Fibroblast of the conjunctiva (primary cell): ENCODE measurements at regions not wholly inside any gene's neighbourhood (a gene's known extent, or its start where the extent isn't known, plus 50 kb on each side); places are given as distances from the start of the nearest gene placed in this dataset.

Experiments used
- DNase-seq: peaks from one replicate; pipeline ENCODE4 v3.0.0-alpha.2; 2010; ENCODE audit warnings: low read depth

GRCh38 chr9:108489567-108489966, 366.2 kb downstream of the ACTL7B start:
- no peak for DNase-seq

GRCh38 chr9:108486831-108487230, 369.0 kb downstream of the ACTL7B start:
- no peak for DNase-seq

- no peak for DNase-seq
These were observed 371.3 kb downstream of the ACTL7B start for GRCh38 chr9:108484468-108484867.

GRCh38 chr9:108483676-108484075, 372.1 kb downstream of the ACTL7B start:
- no peak for DNase-seq

- DNase-seq = no peak
These were observed 375.7 kb downstream of the ACTL7B start for GRCh38 chr9:108479989-108480652.

GRCh38 chr9:108478431-108479332, 377.1 kb downstream of the ACTL7B start:
- DNase-seq = peak; percentile 64

- peak; percentile 74 for DNase-seq
These were observed 378.2 kb downstream of the ACTL7B start for GRCh38 chr9:108477529-108478006.

GRCh38 chr9:108476574-108476973, 379.2 kb downstream of the ACTL7B start:
- DNase-seq = no peak

- no peak for DNase-seq
These were observed 380.0 kb downstream of the ACTL7B start for GRCh38 chr9:108475813-108476212.

- no peak for DNase-seq
These were observed 381.4 kb downstream of the ACTL7B start for GRCh38 chr9:108474356-108474755.

GRCh38 chr9:108473209-108474112, 382.3 kb downstream of the ACTL7B start:
- DNase-seq = peak; percentile 84

- peak; percentile 65 for DNase-seq
These were observed 386.1 kb downstream of the ACTL7B start for GRCh38 chr9:108469654-108470053.

- no peak for DNase-seq
These were observed 387.4 kb downstream of the ACTL7B start for GRCh38 chr9:108468364-108468763.

GRCh38 chr9:108467653-108468324, 388.0 kb downstream of the ACTL7B start:
- DNase-seq = no peak

GRCh38 chr9:108467161-108467560, 388.6 kb downstream of the ACTL7B start:
- no peak for DNase-seq

GRCh38 chr9:108466304-108466703, 389.5 kb downstream of the ACTL7B start:
- no peak for DNase-seq

GRCh38 chr9:108463932-108464606, 391.7 kb downstream of the ACTL7B start:
- no peak for DNase-seq

- no peak for DNase-seq
These were observed 398.9 kb downstream of the ACTL7B start for GRCh38 chr9:108456903-108457302.

- DNase-seq = no peak
These were observed 410.2 kb downstream of the ACTL7B start for GRCh38 chr9:108445431-108446071.
